GM12874 (cell line): ENCODE measurements at regions not wholly inside any gene's neighbourhood (a gene's known extent, or its start where the extent isn't known, plus 50 kb on each side); places are given as distances from the start of the nearest gene placed in this dataset.

Experiments
- TF ChIP-seq, protein P1 (sequence below): IDR thresholded peaks from 2 replicates; pipeline ENCODE4 v1.5.1; 2011; ENCODE audit warnings: low read depth, mild to moderate bottlenecking, control low read depth, low read length, moderate library complexity; ENCODE audit not compliant: insufficient read depth

DNA sequence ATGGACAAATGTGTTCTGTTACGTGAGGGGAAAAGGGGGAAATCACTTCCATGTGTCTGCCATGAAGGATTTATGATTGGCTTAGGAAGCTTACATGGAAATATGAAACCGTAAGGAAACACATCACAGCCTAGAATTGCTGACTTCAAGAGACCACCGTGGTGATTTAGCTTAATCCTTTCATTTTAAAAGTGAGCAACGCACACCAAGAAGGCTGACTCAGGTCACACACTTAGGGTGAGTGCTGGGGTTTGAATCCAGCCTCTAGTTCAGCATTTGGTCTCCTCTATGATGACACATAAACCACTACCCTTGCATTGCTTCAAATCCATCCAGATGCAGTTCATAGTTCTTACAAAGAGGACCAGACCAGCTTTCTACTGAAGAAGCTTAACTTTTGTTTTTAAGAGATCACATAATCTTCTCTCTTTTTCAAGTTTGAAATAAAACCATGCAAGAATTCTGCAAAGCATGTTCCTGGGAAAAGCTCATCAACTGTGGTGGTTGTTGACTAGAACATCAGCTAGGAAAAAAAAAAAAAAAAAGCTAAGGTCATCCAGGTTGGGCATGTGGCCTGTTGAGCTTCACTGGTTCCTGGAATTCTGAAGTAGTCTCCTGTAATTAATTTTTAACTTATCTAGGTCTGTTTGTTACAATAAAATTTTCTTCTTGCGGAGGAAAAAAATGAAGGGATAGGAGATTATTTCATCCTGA, 60.2 kb upstream of the KL start:
- TF ChIP-seq, protein P1, sequence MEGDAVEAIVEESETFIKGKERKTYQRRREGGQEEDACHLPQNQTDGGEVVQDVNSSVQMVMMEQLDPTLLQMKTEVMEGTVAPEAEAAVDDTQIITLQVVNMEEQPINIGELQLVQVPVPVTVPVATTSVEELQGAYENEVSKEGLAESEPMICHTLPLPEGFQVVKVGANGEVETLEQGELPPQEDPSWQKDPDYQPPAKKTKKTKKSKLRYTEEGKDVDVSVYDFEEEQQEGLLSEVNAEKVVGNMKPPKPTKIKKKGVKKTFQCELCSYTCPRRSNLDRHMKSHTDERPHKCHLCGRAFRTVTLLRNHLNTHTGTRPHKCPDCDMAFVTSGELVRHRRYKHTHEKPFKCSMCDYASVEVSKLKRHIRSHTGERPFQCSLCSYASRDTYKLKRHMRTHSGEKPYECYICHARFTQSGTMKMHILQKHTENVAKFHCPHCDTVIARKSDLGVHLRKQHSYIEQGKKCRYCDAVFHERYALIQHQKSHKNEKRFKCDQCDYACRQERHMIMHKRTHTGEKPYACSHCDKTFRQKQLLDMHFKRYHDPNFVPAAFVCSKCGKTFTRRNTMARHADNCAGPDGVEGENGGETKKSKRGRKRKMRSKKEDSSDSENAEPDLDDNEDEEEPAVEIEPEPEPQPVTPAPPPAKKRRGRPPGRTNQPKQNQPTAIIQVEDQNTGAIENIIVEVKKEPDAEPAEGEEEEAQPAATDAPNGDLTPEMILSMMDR = no peak

DNA sequence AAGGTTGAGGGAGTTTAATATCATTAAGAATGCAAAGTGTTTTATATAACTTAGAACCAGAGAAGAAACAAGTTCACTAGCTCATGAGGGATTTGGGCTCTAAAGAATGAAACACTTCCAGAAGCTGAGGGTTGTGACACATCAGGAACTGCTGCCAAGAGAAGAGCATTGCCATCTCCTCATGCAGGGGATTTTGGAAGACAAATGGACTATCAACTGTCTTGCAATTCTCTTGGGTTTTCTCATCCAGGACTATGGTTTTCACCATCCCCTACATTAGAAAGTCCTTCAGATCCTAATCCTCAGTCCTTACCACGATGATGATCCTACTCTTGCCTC, 59.7 kb upstream of the KL start:
- TF ChIP-seq, protein P1 = no peak

DNA sequence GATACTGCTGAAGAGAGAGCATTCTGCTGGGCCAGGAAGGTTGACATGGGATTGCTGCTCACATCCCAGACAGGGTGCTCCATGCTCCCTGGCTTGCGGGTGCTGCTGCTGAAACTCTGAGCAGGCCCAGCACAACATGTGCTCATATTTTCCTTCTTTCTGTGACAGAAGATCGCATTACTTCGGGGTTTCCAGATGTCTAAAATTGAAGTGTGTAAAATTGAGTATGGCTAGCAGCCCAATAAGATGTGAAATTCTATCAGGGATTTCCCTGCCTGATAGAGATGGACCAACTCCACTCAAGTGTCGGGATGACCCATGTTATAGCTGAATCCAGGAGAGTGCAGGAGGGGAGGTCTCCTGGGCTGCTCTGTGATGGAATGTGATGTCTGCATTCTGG, 55.6 kb upstream of the KL start:
- TF ChIP-seq, protein P1 = no peak

DNA sequence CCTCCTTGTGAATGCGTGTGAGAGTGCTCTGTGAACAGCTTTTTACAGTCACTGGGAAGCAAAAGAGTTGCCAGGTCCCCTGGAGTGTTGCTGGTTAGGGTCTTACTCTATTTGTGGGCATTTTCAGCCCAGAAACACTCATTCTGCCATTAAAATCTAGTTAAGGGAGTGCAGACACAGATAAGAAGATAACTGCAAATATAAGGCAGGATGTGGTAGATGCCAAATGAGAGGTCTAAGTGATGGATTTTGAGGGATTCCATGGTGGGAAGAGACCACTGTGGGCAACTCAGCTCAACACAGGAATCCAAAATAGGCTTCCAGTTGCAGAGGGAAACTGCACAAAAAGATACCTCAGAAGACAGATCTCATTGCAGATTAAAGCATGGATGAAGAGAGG, 54.5 kb upstream of the KL start:
- TF ChIP-seq, protein P1 = no peak

DNA sequence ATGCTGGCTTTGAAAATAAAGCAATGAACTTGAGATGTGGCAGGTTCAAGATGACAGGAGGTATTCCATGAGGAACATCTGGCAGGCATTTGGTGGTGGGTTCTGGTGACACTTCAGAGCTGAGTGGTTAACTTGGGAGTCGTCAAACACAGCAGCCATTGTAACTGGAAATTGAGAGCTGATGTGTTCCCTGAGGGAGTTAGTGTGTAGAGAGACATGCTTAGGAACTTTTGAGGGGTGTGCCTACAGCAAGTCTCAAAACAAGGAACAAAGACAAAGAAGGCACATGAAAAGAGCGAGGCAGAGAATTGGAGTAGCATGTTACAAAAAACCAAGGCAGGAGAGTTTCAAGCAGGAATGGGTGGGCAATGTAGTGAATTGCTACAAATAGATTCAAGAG, 53.9 kb upstream of the KL start:
- TF ChIP-seq, protein P1 = no peak

DNA sequence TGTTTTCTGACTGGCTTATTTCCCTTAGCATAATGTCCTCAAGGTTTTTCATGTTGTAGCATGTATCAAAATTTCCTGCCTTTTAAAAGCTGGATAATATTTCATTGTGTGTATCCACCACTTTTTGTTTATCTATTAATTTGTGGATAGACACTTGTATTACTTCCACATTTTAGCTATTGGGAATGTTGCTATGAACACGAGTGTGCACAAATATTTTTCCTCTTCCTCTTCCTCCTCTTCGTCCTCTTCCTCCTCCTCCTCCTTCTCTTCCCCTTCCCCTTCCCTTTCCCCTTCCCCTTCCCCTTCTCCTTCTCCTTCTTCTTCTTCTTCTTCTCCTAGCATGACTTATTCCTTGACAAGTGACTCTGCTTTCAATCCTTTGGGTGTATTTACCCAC, 51.2 kb upstream of the KL start:
- TF ChIP-seq, protein P1 = no peak
